ENCODE measurements at regions not wholly inside any gene's neighbourhood (a gene's known extent, or its start where the extent isn't known, plus 50 kb on each side); places are given as distances from the start of the nearest gene placed in this dataset.

- Histone ChIP-seq H3K4me3 (no peak overlapping the region), H3K36me3 (no peaks in the 10 kb centered on the region), H3K4me1 (no peaks in the 10 kb centered on the region), H3K27me3 (no peaks in the 10 kb centered on the region), H3K27ac (no peak overlapping the region), H3K9me3 (no peaks in the 10 kb centered on the region)
- 85 to 90% methylated on average over 5 of the region's 5 CpGs for WGBS, 2 donors
- no peak for TF ChIP-seq POLR2AphosphoS5 (IDR thresholded peaks at IDR 0.05)
- TF ChIP-seq, protein P1, sequence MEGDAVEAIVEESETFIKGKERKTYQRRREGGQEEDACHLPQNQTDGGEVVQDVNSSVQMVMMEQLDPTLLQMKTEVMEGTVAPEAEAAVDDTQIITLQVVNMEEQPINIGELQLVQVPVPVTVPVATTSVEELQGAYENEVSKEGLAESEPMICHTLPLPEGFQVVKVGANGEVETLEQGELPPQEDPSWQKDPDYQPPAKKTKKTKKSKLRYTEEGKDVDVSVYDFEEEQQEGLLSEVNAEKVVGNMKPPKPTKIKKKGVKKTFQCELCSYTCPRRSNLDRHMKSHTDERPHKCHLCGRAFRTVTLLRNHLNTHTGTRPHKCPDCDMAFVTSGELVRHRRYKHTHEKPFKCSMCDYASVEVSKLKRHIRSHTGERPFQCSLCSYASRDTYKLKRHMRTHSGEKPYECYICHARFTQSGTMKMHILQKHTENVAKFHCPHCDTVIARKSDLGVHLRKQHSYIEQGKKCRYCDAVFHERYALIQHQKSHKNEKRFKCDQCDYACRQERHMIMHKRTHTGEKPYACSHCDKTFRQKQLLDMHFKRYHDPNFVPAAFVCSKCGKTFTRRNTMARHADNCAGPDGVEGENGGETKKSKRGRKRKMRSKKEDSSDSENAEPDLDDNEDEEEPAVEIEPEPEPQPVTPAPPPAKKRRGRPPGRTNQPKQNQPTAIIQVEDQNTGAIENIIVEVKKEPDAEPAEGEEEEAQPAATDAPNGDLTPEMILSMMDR (IDR thresholded peaks at IDR 0.05), result no peak
- TF ChIP-seq POLR2A (IDR thresholded peaks at IDR 0.05), result no peak
- no peak for TF ChIP-seq EP300 (IDR thresholded peaks at IDR 0.05)
- ATAC-seq (ENCODE audit: low FRiP score in 2 of 2), result peak; percentile 24 to 67
- no peak for DNase-seq
Observed at GRCh38 chr2:107694667-107695066, 132.0 kb upstream of the RGPD4 start.

DNA sequence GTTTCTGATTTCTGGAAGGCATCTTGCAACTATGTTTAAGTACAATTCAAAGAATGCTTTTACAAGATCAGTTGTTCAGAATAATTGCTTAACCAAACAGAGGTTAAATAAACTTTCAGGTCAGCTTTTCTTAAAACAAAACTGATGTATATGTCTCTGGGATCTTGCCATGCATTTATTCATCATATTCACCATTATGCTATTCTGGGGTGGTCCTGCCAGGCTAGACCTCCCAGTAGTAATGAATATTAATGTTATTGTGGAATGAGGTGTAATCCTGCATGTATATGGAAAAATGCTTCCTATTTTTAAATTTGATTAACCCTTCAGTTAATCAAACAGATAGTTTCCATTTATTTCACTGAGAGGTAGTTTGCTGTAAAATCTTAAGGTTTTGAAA lies 129.3 kb upstream of the RGPD4 start:
- no peaks in the 10 kb centered on the region for H3K9me3 ChIP-seq
- no peaks in the 10 kb centered on the region for H3K4me1 ChIP-seq
- H3K27me3 ChIP-seq, result no peaks in the 10 kb centered on the region
- H3K27ac ChIP-seq, result no peak overlapping the region
- H3K36me3 ChIP-seq, result no peaks in the 10 kb centered on the region
- no peak for ATAC-seq (ENCODE audit: low FRiP score in 2 of 2)
- no peak for DNase-seq
- no peak for TF ChIP-seq POLR2AphosphoS5 (IDR thresholded peaks at IDR 0.05)
- no peak for TF ChIP-seq POLR2A (IDR thresholded peaks at IDR 0.05)
- no peak for TF ChIP-seq EP300 (IDR thresholded peaks at IDR 0.05)
- TF ChIP-seq, protein P1 (IDR thresholded peaks at IDR 0.05), result no peak
- H3K4me3 ChIP-seq, result no peak overlapping the region

DNA sequence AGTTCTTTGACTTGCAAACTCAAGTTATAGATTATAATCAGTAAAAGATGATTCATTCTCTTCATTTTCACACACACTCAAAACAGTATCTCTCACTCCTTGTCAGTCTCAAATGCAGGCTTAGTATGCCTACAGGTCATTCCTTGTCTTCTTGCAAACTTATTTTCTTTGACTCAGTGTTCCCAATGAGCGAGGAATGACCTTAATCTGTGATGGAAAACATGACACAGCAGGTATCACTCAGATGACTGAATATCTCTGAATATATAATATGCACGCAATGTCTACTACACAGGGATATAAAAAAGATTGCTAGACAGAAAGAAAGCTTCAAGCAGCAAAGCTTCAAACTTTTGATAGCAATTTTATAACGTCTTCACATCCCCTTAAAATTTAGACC lies 127.8 kb upstream of the RGPD4 start:
- WGBS, 2 donors, result 69 to 73% methylated on average over 3 of the region's 3 CpGs
- DNase-seq, result no peak
- Histone ChIP-seq H3K27me3 (no peaks in the 10 kb centered on the region), H3K4me3 (no peak overlapping the region), H3K4me1 (no peaks in the 10 kb centered on the region), H3K27ac (no peak overlapping the region), H3K9me3 (no peaks in the 10 kb centered on the region), H3K36me3 (no peaks in the 10 kb centered on the region)
- TF ChIP-seq POLR2AphosphoS5 (IDR thresholded peaks at IDR 0.05) (no peak), EP300 (IDR thresholded peaks at IDR 0.05) (no peak), POLR2A (IDR thresholded peaks at IDR 0.05) (no peak)
- TF ChIP-seq, protein P1 (IDR thresholded peaks at IDR 0.05), result no peak
- no peak for ATAC-seq (ENCODE audit: low FRiP score in 2 of 2)

- DNase-seq, result no peak
- no peak for ATAC-seq (ENCODE audit: low FRiP score in 2 of 2)
- no peaks in the 10 kb centered on the region for H3K36me3 ChIP-seq
- WGBS, 2 donors, result 71 to 85% methylated on average over 1 of the region's 1 CpG
- H3K4me1 ChIP-seq, result no peaks in the 10 kb centered on the region
- no peak overlapping the region for H3K27ac ChIP-seq
- TF ChIP-seq POLR2AphosphoS5 (IDR thresholded peaks at IDR 0.05) (no peak), EP300 (IDR thresholded peaks at IDR 0.05) (no peak), POLR2A (IDR thresholded peaks at IDR 0.05) (no peak)
- TF ChIP-seq, protein P1 (IDR thresholded peaks at IDR 0.05), result no peak
- no peaks in the 10 kb centered on the region for H3K9me3 ChIP-seq
- H3K4me3 ChIP-seq, result no peak overlapping the region
- H3K27me3 ChIP-seq, result no peaks in the 10 kb centered on the region
Observed at GRCh38 chr2:107700073-107700472, 126.6 kb upstream of the RGPD4 start.

- WGBS, 2 donors, result 78 to 82% methylated on average over 3 of the region's 3 CpGs
- no peak for TF ChIP-seq POLR2AphosphoS5 (IDR thresholded peaks at IDR 0.05)
- no peak for TF ChIP-seq EP300 (IDR thresholded peaks at IDR 0.05)
- TF ChIP-seq POLR2A (IDR thresholded peaks at IDR 0.05), result no peak
- TF ChIP-seq, protein P1 (IDR thresholded peaks at IDR 0.05), result no peak
Observed at GRCh38 chr2:107711941-107712340, 114.8 kb upstream of the RGPD4 start.

More at GRCh38 chr2:107711941-107712340, 114.8 kb upstream of the RGPD4 start:
- H3K36me3 ChIP-seq, result no peaks in the 10 kb centered on the region
- H3K27me3 ChIP-seq, result no peaks in the 10 kb centered on the region
- no peaks in the 10 kb centered on the region for H3K4me1 ChIP-seq
- ATAC-seq (ENCODE audit: low FRiP score in 2 of 2), result no peak
- H3K27ac ChIP-seq, result no peak overlapping the region
- H3K4me3 ChIP-seq, result no peak overlapping the region
- no peak for DNase-seq
- H3K9me3 ChIP-seq, result no peaks in the 10 kb centered on the region

Data from upper lobe of left lung (tissue), 6 donors.